ENCODE measurements at regions not wholly inside any gene's neighbourhood (a gene's known extent, or its start where the extent isn't known, plus 50 kb on each side); places are given as distances from the start of the nearest gene placed in this dataset.
"Not testable (repeated sequence)": the region's sequence is repeated elsewhere in the genome, so short reads cannot be mapped to it uniquely, and the experiment has no call there.

DNA sequence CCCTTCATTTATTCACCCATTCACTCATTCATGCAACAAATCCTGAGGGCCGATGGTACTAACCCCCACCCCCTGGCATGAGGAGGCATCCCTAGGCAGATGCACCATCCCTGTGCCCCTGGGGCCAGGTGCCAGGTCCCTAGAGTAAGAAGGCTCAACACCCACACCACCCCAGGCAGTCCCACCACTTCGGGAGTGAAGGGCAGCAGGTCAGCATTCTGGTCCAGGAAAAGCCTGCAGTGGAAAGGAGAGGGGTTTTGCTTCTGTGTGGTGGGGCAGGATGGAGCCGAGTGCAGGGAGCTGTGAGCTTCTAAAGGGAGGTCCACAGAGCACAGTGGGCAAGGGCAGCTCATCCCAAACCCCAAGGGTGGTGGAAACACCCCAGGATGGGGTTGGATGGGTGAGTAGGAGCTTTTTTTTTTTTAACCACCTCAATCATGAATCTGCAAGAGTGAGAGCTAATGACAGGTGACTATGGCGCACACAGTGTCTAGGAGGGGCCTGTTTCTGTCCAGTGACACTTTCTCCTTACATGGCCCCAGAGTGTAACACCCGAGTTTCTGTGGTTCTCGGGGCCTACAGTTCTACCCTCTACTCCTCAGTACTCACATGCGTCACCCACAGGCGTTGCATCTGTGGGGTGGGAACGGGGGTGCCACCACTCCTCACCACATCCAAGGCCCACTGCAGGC lies 414.3 kb downstream of the TMEM121 start:
- H3K27me3 ChIP-seq (ENCODE audit: control insufficient read depth, low read length) = no peaks in the 10 kb centered on the region
- no peaks in the 10 kb centered on the region for H3K9me2 ChIP-seq (replicated peaks; ENCODE audit: control insufficient read depth, low read length)
- no peaks in the 10 kb centered on the region for H3K4me1 ChIP-seq (ENCODE audit: control insufficient read depth, low read length)
- TF ChIP-seq, protein P1, sequence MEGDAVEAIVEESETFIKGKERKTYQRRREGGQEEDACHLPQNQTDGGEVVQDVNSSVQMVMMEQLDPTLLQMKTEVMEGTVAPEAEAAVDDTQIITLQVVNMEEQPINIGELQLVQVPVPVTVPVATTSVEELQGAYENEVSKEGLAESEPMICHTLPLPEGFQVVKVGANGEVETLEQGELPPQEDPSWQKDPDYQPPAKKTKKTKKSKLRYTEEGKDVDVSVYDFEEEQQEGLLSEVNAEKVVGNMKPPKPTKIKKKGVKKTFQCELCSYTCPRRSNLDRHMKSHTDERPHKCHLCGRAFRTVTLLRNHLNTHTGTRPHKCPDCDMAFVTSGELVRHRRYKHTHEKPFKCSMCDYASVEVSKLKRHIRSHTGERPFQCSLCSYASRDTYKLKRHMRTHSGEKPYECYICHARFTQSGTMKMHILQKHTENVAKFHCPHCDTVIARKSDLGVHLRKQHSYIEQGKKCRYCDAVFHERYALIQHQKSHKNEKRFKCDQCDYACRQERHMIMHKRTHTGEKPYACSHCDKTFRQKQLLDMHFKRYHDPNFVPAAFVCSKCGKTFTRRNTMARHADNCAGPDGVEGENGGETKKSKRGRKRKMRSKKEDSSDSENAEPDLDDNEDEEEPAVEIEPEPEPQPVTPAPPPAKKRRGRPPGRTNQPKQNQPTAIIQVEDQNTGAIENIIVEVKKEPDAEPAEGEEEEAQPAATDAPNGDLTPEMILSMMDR (IDR thresholded peaks at IDR 0.05; ENCODE audit: low read depth, low read length, poor library complexity, severe bottlenecking) = no peak
- TF ChIP-seq EZH2phosphoT487 (IDR thresholded peaks at IDR 0.05; ENCODE audit: borderline replicate concordance, low read length) = no peak
- no peaks in the 10 kb centered on the region for H4K20me1 ChIP-seq (ENCODE audit: control insufficient read depth, insufficient read depth, low read depth, low read length)
- H3K79me2 ChIP-seq (ENCODE audit: control insufficient read depth, low read length) = no peaks in the 10 kb centered on the region
- no peak overlapping the region for H3K27ac ChIP-seq (ENCODE audit: low read depth, low read length)
- H3K36me3 ChIP-seq (ENCODE audit: control insufficient read depth, low read length) = no peaks in the 10 kb centered on the region
- H3K9me3 ChIP-seq (ENCODE audit: control insufficient read depth, insufficient read depth, low read length) = no peaks in the 10 kb centered on the region
- no peaks in the 10 kb centered on the region for H3F3A ChIP-seq (ENCODE audit: control insufficient read depth, insufficient read depth)
- no peak overlapping the region for H3K4me3 ChIP-seq (ENCODE audit: low read length)
- no peak overlapping the region for H3K4me2 ChIP-seq (ENCODE audit: low read length)

DNA sequence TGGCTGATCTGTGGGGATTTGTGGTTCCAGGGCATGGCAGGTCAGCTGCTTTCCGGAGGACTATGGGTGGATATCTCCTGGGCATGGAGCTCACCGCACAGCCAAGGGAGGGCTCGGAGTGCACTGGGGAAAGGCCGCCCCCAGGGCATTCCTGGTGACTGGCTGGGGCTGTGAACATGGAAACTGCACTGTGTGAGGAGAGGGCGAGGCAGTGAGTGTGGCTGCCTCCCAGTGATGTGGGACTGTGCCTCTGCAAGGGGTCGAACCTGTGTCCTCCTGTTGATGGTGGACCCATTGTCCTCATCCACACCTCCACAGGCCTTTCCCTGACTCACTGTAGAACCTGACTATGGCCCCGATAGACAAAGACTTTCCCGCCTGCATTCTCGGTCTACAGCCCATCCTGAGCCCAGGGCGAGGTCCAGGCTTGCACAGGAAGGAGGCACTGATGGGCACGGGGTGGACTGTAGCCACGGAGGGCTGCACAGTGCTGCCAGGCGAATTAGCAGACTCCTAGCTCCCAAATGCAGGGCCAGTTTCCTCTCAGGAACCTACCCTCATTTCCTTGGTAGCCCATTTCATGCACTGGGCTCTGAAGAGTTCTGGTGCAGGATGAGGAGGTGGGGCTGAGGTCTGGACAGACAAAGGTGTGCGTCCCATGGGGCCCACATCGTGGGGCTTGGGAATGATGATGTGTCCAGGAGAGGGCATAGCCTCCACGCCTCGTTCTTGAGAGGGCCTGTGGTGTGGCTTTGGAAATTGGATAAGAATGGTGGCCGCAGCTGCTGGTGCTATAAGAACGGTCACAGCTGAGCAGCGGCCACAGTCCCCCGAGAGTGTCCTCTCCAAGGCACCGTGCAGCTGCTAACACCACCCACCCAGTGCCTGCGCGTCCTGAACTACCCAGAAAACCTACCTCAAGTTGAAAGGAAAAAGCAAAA lies 415.1 kb downstream of the TMEM121 start:
- Histone ChIP-seq H3K9me2 (replicated peaks; ENCODE audit: control insufficient read depth, low read length) (no peaks in the 10 kb centered on the region), H3K27ac (ENCODE audit: low read depth, low read length) (no peak overlapping the region), H3K27me3 (ENCODE audit: control insufficient read depth, low read length) (no peaks in the 10 kb centered on the region), H4K20me1 (ENCODE audit: control insufficient read depth, insufficient read depth, low read depth, low read length) (no peaks in the 10 kb centered on the region), H3K4me3 (ENCODE audit: low read length) (no peak overlapping the region), H3K4me1 (ENCODE audit: control insufficient read depth, low read length) (no peaks in the 10 kb centered on the region), H3K79me2 (ENCODE audit: control insufficient read depth, low read length) (no peaks in the 10 kb centered on the region), H3K36me3 (ENCODE audit: control insufficient read depth, low read length) (no peaks in the 10 kb centered on the region), H3K9me3 (ENCODE audit: control insufficient read depth, insufficient read depth, low read length) (no peaks in the 10 kb centered on the region), H3K4me2 (ENCODE audit: low read length) (no peak overlapping the region), H3F3A (ENCODE audit: control insufficient read depth, insufficient read depth) (no peaks in the 10 kb centered on the region)
- TF ChIP-seq, protein P1 (IDR thresholded peaks at IDR 0.05; ENCODE audit: low read depth, low read length, poor library complexity, severe bottlenecking) = no peak
- no peak for TF ChIP-seq EZH2phosphoT487 (IDR thresholded peaks at IDR 0.05; ENCODE audit: borderline replicate concordance, low read length)

DNA sequence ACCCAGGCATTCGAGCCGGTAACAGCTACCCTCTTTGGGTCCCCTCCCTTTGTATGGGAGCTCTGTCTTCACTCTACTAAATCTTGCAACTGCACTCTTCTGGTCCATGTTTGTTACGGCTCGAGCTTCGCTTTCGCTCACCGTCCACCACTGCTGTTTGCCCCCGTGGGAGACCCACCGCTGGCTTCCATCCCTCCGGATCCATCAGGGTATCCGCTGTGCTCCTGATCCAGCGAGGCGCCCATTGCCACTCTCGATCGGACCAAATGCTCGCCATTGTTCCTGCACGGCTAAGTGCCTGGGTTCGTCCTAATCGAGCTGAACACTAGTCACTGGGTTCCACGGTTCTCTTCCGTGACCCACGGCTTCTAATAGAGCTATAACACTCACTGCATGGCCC lies 416.3 kb downstream of the TMEM121 start:
- H4K20me1 ChIP-seq (ENCODE audit: control insufficient read depth, insufficient read depth, low read depth, low read length); H3K4me3 ChIP-seq (ENCODE audit: low read length); H3K9me2 ChIP-seq (replicated peaks; ENCODE audit: control insufficient read depth, low read length); H3K4me1 ChIP-seq (ENCODE audit: control insufficient read depth, low read length); H3K4me2 ChIP-seq (ENCODE audit: low read length); H3F3A ChIP-seq (ENCODE audit: control insufficient read depth, insufficient read depth); H3K36me3 ChIP-seq (ENCODE audit: control insufficient read depth, low read length); H3K9me3 ChIP-seq (ENCODE audit: control insufficient read depth, insufficient read depth, low read length); H3K27me3 ChIP-seq (ENCODE audit: control insufficient read depth, low read length); H3K79me2 ChIP-seq (ENCODE audit: control insufficient read depth, low read length); H3K27ac ChIP-seq (ENCODE audit: low read depth, low read length): not testable (repeated sequence)

Measured in DOHH2 (cell line).